HL-60 (cell line): ENCODE measurements at regions not wholly inside any gene's neighbourhood (a gene's known extent, or its start where the extent isn't known, plus 50 kb on each side); places are given as distances from the start of the nearest gene placed in this dataset.

Experiments used
- DNase-seq, 2 experiments: peaks; one replicate each; pipeline ENCODE4 v3.0.0-alpha.2; 2010 to 2020; ENCODE audit warnings: low read depth in 1 of 2, low spot score in 1 of 2
- H3K27ac ChIP-seq: fragments of 250-450 bp; sonication (Bioruptor Pico); replicated peaks from 2 replicates; pipeline ENCODE4 v1.5.1; 2020; ENCODE audit warnings: mild to moderate bottlenecking, moderate library complexity
- H3K27me3 ChIP-seq: fragments of 250-450 bp; sonication (Bioruptor Pico); 2 replicates; pipeline ENCODE4 v1.5.1; 2021; ENCODE audit warnings: mild to moderate bottlenecking, moderate library complexity; ENCODE audit not compliant: insufficient read depth, poor library complexity, severe bottlenecking
- H3K4me3 ChIP-seq: replicated peaks from 2 replicates; pipeline ENCODE4 v1.5.1; 2011; ENCODE audit warnings: mild to moderate bottlenecking, control low read depth, low read length; ENCODE audit not compliant: insufficient read depth
- CTCF ChIP-seq: IDR thresholded peaks from one replicate; pipeline ENCODE4 v1.5.1; 2011; ENCODE audit warnings: low read length, control low read depth, inconsistent platforms; ENCODE audit not compliant: insufficient read depth
- GABPA ChIP-seq: IDR thresholded peaks from 2 replicates; pipeline ENCODE4 v1.6.1; 2012; ENCODE audit warnings: low read depth
- POLR2AphosphoS5 ChIP-seq: IDR thresholded peaks from 2 replicates; pipeline ENCODE4 v1.6.1; 2012; ENCODE audit warnings: low read depth
- REST ChIP-seq: IDR thresholded peaks from 2 replicates; pipeline ENCODE4 v1.6.1; 2012; ENCODE audit warnings: low read depth; ENCODE audit not compliant: insufficient replicate concordance
- SPI1 ChIP-seq: IDR thresholded peaks from 2 replicates; pipeline ENCODE4 v1.6.1; 2012; ENCODE audit warnings: low read depth, mild to moderate bottlenecking, borderline replicate concordance

GRCh38 chr1:30490554-30491053, 232.8 kb downstream of the MATN1 start:
- Histone ChIP-seq H3K4me3 (no peak overlapping the region), H3K27me3 (no peaks in the 10 kb centered on the region), H3K27ac (no peak overlapping the region)
- TF ChIP-seq CTCF (no peak), SPI1 (no peak), REST (no peak), GABPA (no peak), POLR2AphosphoS5 (no peak)
- no peak for DNase-seq

GRCh38 chr1:30489737-30490389, 233.5 kb downstream of the MATN1 start:
- Histone ChIP-seq H3K27ac (no peak overlapping the region), H3K27me3 (no peaks in the 10 kb centered on the region), H3K4me3 (no peak overlapping the region)
- TF ChIP-seq POLR2AphosphoS5: no peak
- no peak for TF ChIP-seq SPI1
- no peak for TF ChIP-seq REST
- no peak for TF ChIP-seq GABPA
- no peak for DNase-seq

- no peak for TF ChIP-seq CTCF
- TF ChIP-seq SPI1: no peak
- no peak for TF ChIP-seq POLR2AphosphoS5
- no peak for TF ChIP-seq GABPA
- no peak for TF ChIP-seq REST
- no peak for DNase-seq
- Histone ChIP-seq H3K27ac (no peak overlapping the region), H3K4me3 (no peak overlapping the region), H3K27me3 (no peaks in the 10 kb centered on the region)
Observed at GRCh38 chr1:30488324-30488913, 235.0 kb downstream of the MATN1 start.
